ENCODE measurements at regions not wholly inside any gene's neighbourhood (a gene's known extent, or its start where the extent isn't known, plus 50 kb on each side); places are given as distances from the start of the nearest gene placed in this dataset.

DNA sequence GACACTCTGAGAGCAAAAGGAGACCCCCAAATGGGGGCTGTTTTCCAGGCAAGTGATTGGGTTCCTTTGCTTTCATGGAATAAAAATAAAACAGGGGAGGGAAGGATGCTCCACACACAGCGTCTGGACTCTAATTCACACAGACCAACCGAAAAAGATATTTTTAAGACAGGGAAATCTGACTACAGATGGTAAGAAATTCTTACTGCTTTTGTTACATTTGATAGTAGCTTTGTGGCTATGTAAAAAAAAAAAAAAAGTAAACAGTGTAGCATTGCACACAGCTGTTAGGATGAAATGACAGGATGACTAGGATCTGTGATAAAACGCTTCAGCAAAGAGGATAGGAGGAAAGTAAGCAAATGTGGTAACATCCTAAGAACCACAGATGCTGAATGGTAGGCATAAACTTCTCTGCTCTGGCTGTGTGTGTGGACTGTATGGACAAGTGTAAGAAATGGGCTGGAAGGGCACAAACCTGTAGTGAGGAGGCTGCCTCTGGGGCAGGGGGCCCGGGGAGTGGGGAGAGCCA, 207.6 kb downstream of the ANAPC1 start:
- TF ChIP-seq, protein P1, sequence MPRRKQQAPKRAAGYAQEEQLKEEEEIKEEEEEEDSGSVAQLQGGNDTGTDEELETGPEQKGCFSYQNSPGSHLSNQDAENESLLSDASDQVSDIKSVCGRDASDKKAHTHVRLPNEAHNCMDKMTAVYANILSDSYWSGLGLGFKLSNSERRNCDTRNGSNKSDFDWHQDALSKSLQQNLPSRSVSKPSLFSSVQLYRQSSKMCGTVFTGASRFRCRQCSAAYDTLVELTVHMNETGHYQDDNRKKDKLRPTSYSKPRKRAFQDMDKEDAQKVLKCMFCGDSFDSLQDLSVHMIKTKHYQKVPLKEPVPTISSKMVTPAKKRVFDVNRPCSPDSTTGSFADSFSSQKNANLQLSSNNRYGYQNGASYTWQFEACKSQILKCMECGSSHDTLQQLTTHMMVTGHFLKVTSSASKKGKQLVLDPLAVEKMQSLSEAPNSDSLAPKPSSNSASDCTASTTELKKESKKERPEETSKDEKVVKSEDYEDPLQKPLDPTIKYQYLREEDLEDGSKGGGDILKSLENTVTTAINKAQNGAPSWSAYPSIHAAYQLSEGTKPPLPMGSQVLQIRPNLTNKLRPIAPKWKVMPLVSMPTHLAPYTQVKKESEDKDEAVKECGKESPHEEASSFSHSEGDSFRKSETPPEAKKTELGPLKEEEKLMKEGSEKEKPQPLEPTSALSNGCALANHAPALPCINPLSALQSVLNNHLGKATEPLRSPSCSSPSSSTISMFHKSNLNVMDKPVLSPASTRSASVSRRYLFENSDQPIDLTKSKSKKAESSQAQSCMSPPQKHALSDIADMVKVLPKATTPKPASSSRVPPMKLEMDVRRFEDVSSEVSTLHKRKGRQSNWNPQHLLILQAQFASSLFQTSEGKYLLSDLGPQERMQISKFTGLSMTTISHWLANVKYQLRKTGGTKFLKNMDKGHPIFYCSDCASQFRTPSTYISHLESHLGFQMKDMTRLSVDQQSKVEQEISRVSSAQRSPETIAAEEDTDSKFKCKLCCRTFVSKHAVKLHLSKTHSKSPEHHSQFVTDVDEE (CRISPR knock-in tag; IDR thresholded peaks at IDR 0.05) = no peak
- TF ChIP-seq ZC3H10 (CRISPR knock-in tag; IDR thresholded peaks at IDR 0.05) (no peak), CSDC2 (CRISPR knock-in tag; IDR thresholded peaks at IDR 0.05) (no peak), OSR1 (CRISPR knock-in tag; IDR thresholded peaks at IDR 0.05) (no peak), ZFP3 (CRISPR knock-in tag; IDR thresholded peaks at IDR 0.05) (no peak), ISL1 (CRISPR knock-in tag; IDR thresholded peaks at IDR 0.05) (no peak), TOX (CRISPR knock-in tag; IDR thresholded peaks at IDR 0.05; ENCODE audit: borderline replicate concordance) (no peak)
- TF ChIP-seq, protein P2, sequence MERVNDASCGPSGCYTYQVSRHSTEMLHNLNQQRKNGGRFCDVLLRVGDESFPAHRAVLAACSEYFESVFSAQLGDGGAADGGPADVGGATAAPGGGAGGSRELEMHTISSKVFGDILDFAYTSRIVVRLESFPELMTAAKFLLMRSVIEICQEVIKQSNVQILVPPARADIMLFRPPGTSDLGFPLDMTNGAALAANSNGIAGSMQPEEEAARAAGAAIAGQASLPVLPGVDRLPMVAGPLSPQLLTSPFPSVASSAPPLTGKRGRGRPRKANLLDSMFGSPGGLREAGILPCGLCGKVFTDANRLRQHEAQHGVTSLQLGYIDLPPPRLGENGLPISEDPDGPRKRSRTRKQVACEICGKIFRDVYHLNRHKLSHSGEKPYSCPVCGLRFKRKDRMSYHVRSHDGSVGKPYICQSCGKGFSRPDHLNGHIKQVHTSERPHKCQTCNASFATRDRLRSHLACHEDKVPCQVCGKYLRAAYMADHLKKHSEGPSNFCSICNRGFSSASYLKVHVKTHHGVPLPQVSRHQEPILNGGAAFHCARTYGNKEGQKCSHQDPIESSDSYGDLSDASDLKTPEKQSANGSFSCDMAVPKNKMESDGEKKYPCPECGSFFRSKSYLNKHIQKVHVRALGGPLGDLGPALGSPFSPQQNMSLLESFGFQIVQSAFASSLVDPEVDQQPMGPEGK (CRISPR knock-in tag; IDR thresholded peaks at IDR 0.05; ENCODE audit: borderline replicate concordance) = no peak

Data from SK-N-SH treated with all-trans-retinoic acid at 6 μM for 48 hours (cell line).